Occipital lobe (tissue), 1 donor: ENCODE measurements at regions not wholly inside any gene's neighbourhood (a gene's known extent, or its start where the extent isn't known, plus 50 kb on each side); places are given as distances from the start of the nearest gene placed in this dataset.
"Not testable (repeated sequence)": the region's sequence is repeated elsewhere in the genome, so short reads cannot be mapped to it uniquely, and the experiment has no call there.

ENCODE experiments used
- DNase-seq: peaks from one replicate; lab custom pipeline; 2025; lab: John Stamatoyannopoulos, UW

- not testable (repeated sequence) for DNase-seq
Measured at GRCh38 chr4:4031446-4032135, 195.1 kb downstream of the OTOP1 start.

GRCh38 chr4:4032364-4032763 is 194.4 kb downstream of the OTOP1 start:
- not testable (repeated sequence) for DNase-seq

GRCh38 chr4:4032801-4033605 is 193.7 kb downstream of the OTOP1 start:
- DNase-seq = not testable (repeated sequence)

- DNase-seq = not testable (repeated sequence)
Measured at GRCh38 chr4:4037399-4038138, 189.2 kb downstream of the OTOP1 start.

- not testable (repeated sequence) for DNase-seq
Measured at GRCh38 chr4:4045823-4046222, 180.9 kb downstream of the OTOP1 start.

- not testable (repeated sequence) for DNase-seq
Measured at GRCh38 chr4:4046686-4047085, 180.0 kb downstream of the OTOP1 start.

- not testable (repeated sequence) for DNase-seq
Measured at GRCh38 chr4:4047202-4047601, 179.5 kb downstream of the OTOP1 start.

- DNase-seq = not testable (repeated sequence)
Measured at GRCh38 chr4:4048227-4048626, 178.5 kb downstream of the OTOP1 start.

- not testable (repeated sequence) for DNase-seq
Measured at GRCh38 chr4:4050781-4051180, 175.9 kb downstream of the OTOP1 start.

- not testable (repeated sequence) for DNase-seq
Measured at GRCh38 chr4:4052933-4053332, 173.8 kb downstream of the OTOP1 start.

- DNase-seq = not testable (repeated sequence)
Measured at GRCh38 chr4:4057226-4057625, 169.5 kb downstream of the OTOP1 start.

GRCh38 chr4:4084171-4084570 is 142.6 kb downstream of the OTOP1 start:
- not testable (repeated sequence) for DNase-seq

- DNase-seq = not testable (repeated sequence)
Measured at GRCh38 chr4:4089716-4090419, 136.9 kb downstream of the OTOP1 start.

GRCh38 chr4:4090720-4091119 is 136.0 kb downstream of the OTOP1 start:
- not testable (repeated sequence) for DNase-seq

- DNase-seq = not testable (repeated sequence)
Measured at GRCh38 chr4:4092159-4092558, 134.6 kb downstream of the OTOP1 start.

- DNase-seq = not testable (repeated sequence)
Measured at GRCh38 chr4:4099610-4100009, 127.1 kb downstream of the OTOP1 start.

- DNase-seq = not testable (repeated sequence)
Measured at GRCh38 chr4:4106923-4107322, 119.8 kb downstream of the OTOP1 start.

- peak; percentile 5 for DNase-seq
Measured at GRCh38 chr4:4107411-4108107, 119.2 kb downstream of the OTOP1 start.

GRCh38 chr4:4115381-4115780 is 111.3 kb downstream of the OTOP1 start:
- not testable (repeated sequence) for DNase-seq

- not testable (repeated sequence) for DNase-seq
Measured at GRCh38 chr4:4116901-4117300, 109.8 kb downstream of the OTOP1 start.

- DNase-seq = not testable (repeated sequence)
Measured at GRCh38 chr4:4134368-4134767, 92.4 kb downstream of the OTOP1 start.
